B cell (primary cell): ENCODE measurements at regions not wholly inside any gene's neighbourhood (a gene's known extent, or its start where the extent isn't known, plus 50 kb on each side); places are given as distances from the start of the nearest gene placed in this dataset.

ENCODE experiments used
- ATAC-seq: fragments of 200-7000 bp; cut with Tn5 transposase; one replicate; pipeline ENCODE4 v1.10.0; 2021; ENCODE audit warnings: low read depth, mild to moderate bottlenecking, moderate number of reproducible peaks, moderate library complexity
- CTCF ChIA-PET: fragments of 350-600 bp; sonication (Branson Sonifier 250); formaldehyde crosslinking; loops from one replicate; lab custom pipeline; 2021; ENCODE audit warnings: antibody characterized with exemption, inconsistent platforms; lab: Charles Lee
- POLR2A ChIA-PET: fragments of 350-600 bp; sonication (Branson Sonifier 250); formaldehyde crosslinking; loops from one replicate; lab custom pipeline; 2021; ENCODE audit warnings: antibody characterized with exemption; lab: Charles Lee
- DNase-seq: peaks from one replicate; pipeline ENCODE4 v3.0.0; 2013
- H2AFZ ChIP-seq: 2 replicates; pipeline ENCODE4 v1.6.1; 2012; ENCODE audit warnings: mild to moderate bottlenecking, low read depth, low read length; ENCODE audit not compliant: insufficient read depth, poor library complexity, severe bottlenecking
- H3K27ac ChIP-seq, 2 donors: 1 replicate in 1 of 2; 2 replicates in 1 of 2; pipeline ENCODE4 v1.5.1; 2012 to 2013; ENCODE audit warnings: low read length in 2 of 2, mild to moderate bottlenecking in 2 of 2, moderate library complexity in 1 of 2
- H3K27me3 ChIP-seq, 4 experiments: fragments of 200-600 bp in 1 of 4; sonication (generic) in 1 of 4; replicated peaks in 1 of 4; 1 replicate in 2 of 4; 2 replicates in 2 of 4; pipeline versions ENCODE4 v1.6.1 to v1.7.0; 2013 to 2016; ENCODE audit warnings: low read length in 3 of 4, mild to moderate bottlenecking in 2 of 4, mixed read lengths in 1 of 4, moderate library complexity in 1 of 4; ENCODE audit not compliant: insufficient read depth in 4 of 4, control insufficient read depth in 3 of 4; ENCODE audit errors: control extremely low read depth in 1 of 4
- H3K36me3 ChIP-seq, 2 experiments: replicated peaks in 1 of 2; 1 replicate in 1 of 2; 2 replicates in 1 of 2; pipeline versions ENCODE4 v1.6.1 to v1.7.1; 2013; ENCODE audit warnings: low read length in 1 of 2; ENCODE audit not compliant: insufficient read depth in 2 of 2, control insufficient read depth in 1 of 2; ENCODE audit errors: control extremely low read depth in 1 of 2, extremely low read depth in 1 of 2
- H3K4me1 ChIP-seq, 2 donors: fragments of 200-600 bp in 1 of 2; sonication (generic) in 1 of 2; 1 replicate in 1 of 2; 2 replicates in 1 of 2; pipeline versions ENCODE4 v1.5.1 to v1.6.1; 2013 to 2017; ENCODE audit warnings: low read length in 2 of 2; ENCODE audit not compliant: control insufficient read depth in 2 of 2, insufficient read depth in 2 of 2
- H3K4me2 ChIP-seq: replicated peaks from 2 replicates; pipeline ENCODE3; 2012; ENCODE audit warnings: mild to moderate bottlenecking, low read depth, low read length; ENCODE audit not compliant: poor library complexity, severe bottlenecking
- H3K4me3 ChIP-seq, 5 experiments: fragments of 200-600 bp in 1 of 5; sonication (generic) in 1 of 5; 1 replicate in 3 of 5; 2 replicates in 2 of 5; pipeline versions ENCODE4 v1.5.1 to v1.7.0; 2011 to 2016; ENCODE audit warnings: low read length in 4 of 5, mild to moderate bottlenecking in 4 of 5, low read depth in 2 of 5, control low read depth in 1 of 5, moderate library complexity in 1 of 5; ENCODE audit not compliant: insufficient read depth in 1 of 5; ENCODE audit errors: control extremely low read depth in 1 of 5, extremely low read depth in 1 of 5
- H3K79me2 ChIP-seq: fragments of 200-600 bp; sonication (generic); one replicate; pipeline ENCODE4 v1.6.0; 2016; ENCODE audit warnings: low read length; ENCODE audit not compliant: control insufficient read depth, insufficient read depth
- H3K9ac ChIP-seq: fragments of 200-600 bp; sonication (generic); 2 replicates; pipeline ENCODE4 v1.6.1; 2017; ENCODE audit warnings: mild to moderate bottlenecking, low read length, moderate library complexity
- H3K9me3 ChIP-seq, 3 donors: one replicate each; pipeline versions ENCODE4 v1.6.1 to v1.7.1; 2013; ENCODE audit warnings: low read length in 2 of 3; ENCODE audit not compliant: control insufficient read depth in 2 of 3, insufficient read depth in 1 of 3; ENCODE audit errors: control extremely low read depth in 1 of 3
- H4K20me1 ChIP-seq: 2 replicates; pipeline ENCODE4 v1.6.0; 2012; ENCODE audit warnings: mild to moderate bottlenecking, low read length; ENCODE audit not compliant: insufficient read depth, control insufficient read depth, poor library complexity, severe bottlenecking
- H3K27ac Mint-ChIP-seq: one replicate; pipeline ENCODE4 v1.8.0; 2021; ENCODE audit warnings: mixed read lengths
- H3K27me3 Mint-ChIP-seq: one replicate; pipeline ENCODE4 v1.8.0; 2021; ENCODE audit warnings: mixed read lengths
- H3K4me1 Mint-ChIP-seq: one replicate; pipeline ENCODE4 v1.8.0; 2021; ENCODE audit warnings: mixed read lengths
- H3K4me3 Mint-ChIP-seq: one replicate; pipeline ENCODE4 v1.8.0; 2021; ENCODE audit warnings: mixed read lengths
- H3K9me3 Mint-ChIP-seq: one replicate; pipeline ENCODE4 v1.8.0; 2022; ENCODE audit warnings: mixed read lengths; ENCODE audit not compliant: insufficient read depth
- EZH2 ChIP-seq: IDR thresholded peaks from 2 replicates; pipeline ENCODE4 v1.6.1; 2012; ENCODE audit warnings: borderline replicate concordance, low read depth, mild to moderate bottlenecking, moderate library complexity, low read length; ENCODE audit not compliant: insufficient read depth, poor library complexity, severe bottlenecking
- whole genome bisulfite sequencing: methylation state at CpG from one replicate; pipeline ENCODE4 v1.1.5; 2013; ENCODE audit warnings: missing lambda C conversion rate; ENCODE audit not compliant: insufficient coverage; 5-methylcytosine and 5-hydroxymethylcytosine counted together
- intact Hi-C: fragments of 100-400 bp; cut with micrococcal nuclease; formaldehyde crosslinking; loops from one replicate; pipeline ENCODE4 v1.10.0; 2022
- TF ChIP-seq, protein P1 (sequence below): fragments of 200-600 bp; IDR thresholded peaks from one replicate; pipeline ENCODE4 v1.8.0; 2022; ENCODE audit warnings: antibody characterized with exemption, mild to moderate bottlenecking

DNA sequence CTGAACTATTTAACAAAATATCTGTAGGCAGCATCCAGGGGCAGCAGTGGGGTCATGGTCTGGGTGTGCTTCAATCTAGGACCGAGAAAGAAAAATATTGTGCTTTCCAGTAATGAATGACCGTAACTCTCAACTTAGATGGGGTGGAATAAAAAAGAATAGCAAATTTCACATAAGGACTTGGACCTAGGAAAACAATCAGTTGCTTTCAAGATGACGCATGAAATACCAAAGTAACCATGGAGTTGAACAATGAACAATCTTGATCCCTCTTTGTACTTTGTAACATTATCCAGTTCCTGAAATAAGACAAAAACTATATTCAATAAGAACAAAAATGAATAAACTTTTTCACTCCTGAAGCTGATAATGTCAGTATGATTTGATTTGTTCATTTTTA lies 167.1 kb downstream of the C7orf25 start:
- Histone ChIP-seq H3K9me3 (no peaks in the 10 kb centered on the region), H3K27me3 (no peaks in the 10 kb centered on the region), H3K4me3 (no peak overlapping the region), H4K20me1 (no peaks in the 10 kb centered on the region), H3K79me2 (no peaks in the 10 kb centered on the region), H3K27ac (no peak overlapping the region), H3K4me1 (no peaks in the 10 kb centered on the region), H3K4me2 (no peak overlapping the region), H3K36me3 (no peaks in the 10 kb centered on the region), H2AFZ (no peak overlapping the region), H3K9ac (no peak overlapping the region)
- DNase-seq (no peak), ATAC-seq (no peak)
- no peaks in the 10 kb centered on the region for H3K27me3 Mint-ChIP-seq
- TF ChIP-seq, protein P1, sequence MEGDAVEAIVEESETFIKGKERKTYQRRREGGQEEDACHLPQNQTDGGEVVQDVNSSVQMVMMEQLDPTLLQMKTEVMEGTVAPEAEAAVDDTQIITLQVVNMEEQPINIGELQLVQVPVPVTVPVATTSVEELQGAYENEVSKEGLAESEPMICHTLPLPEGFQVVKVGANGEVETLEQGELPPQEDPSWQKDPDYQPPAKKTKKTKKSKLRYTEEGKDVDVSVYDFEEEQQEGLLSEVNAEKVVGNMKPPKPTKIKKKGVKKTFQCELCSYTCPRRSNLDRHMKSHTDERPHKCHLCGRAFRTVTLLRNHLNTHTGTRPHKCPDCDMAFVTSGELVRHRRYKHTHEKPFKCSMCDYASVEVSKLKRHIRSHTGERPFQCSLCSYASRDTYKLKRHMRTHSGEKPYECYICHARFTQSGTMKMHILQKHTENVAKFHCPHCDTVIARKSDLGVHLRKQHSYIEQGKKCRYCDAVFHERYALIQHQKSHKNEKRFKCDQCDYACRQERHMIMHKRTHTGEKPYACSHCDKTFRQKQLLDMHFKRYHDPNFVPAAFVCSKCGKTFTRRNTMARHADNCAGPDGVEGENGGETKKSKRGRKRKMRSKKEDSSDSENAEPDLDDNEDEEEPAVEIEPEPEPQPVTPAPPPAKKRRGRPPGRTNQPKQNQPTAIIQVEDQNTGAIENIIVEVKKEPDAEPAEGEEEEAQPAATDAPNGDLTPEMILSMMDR = no peak
- TF ChIP-seq EZH2 = no peak
- no peak overlapping the region for H3K27ac Mint-ChIP-seq
- POLR2A ChIA-PET = no interaction called here
- CTCF ChIA-PET = interaction anchor here (0.9 to 1.4 kb wide), 3 partner anchors 22 to 41 kb away, joined by 3 read pairs; no protein-coding TSS in a partner anchor
- intact Hi-C loops = no loop called here
- H3K4me1 Mint-ChIP-seq = no peaks in the 10 kb centered on the region
- WGBS = no CpG with 5 or more reads among the region's 3 CpGs
- H3K9me3 Mint-ChIP-seq = peaks cover 5% of the 10 kb centered on the region
- H3K4me3 Mint-ChIP-seq = no peak overlapping the region

DNA sequence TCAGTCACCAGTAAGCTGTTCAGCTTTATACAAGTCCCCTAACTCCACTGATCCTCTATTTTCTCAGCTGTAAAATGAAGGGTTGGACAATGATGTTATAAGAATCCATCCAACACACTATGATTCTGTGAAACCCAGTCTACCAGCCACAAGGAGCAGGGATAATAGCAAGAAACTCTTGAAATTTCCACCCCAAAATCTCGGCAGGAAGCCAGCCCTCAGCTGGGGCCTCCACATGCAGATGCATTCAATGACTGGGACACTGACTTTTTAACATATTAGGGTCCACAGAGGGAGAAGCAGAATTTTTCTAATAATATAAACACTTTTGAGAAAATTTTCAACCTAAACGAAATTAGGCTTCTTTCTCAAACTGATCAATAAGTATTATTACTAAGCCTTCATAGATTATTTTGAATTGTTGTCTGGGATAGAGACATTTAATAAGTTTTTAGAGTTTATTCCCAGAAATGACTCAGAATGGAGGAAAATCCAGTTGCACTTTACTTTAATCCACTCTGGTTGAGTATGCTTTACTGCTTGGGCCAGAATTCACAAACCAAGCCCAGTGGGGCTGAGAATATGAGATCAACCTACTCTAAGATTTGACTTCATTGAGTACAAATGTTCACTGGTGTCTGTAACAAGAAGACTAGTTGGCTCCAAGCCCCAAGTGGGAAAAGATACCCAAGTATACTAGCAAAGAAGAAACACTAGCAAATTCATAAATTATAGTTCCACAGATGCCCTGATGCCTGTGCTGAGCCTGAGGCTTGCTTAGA lies 168.6 kb downstream of the C7orf25 start:
- H3K36me3 ChIP-seq = no peaks in the 10 kb centered on the region
- Mint-ChIP-seq H3K27ac (no peak overlapping the region), H3K27me3 (no peaks in the 10 kb centered on the region), H3K9me3 (peaks cover 3% of the 10 kb centered on the region), H3K4me1 (no peaks in the 10 kb centered on the region), H3K4me3 (no peak overlapping the region)
- no peaks in the 10 kb centered on the region for H3K4me1 ChIP-seq
- H3K27me3 ChIP-seq = no peaks in the 10 kb centered on the region
- H3K4me2 ChIP-seq = no peak overlapping the region
- no peak overlapping the region for H3K9ac ChIP-seq
- ATAC-seq (no peak), DNase-seq (no peak)
- no peak overlapping the region for H2AFZ ChIP-seq
- CTCF ChIA-PET = no interaction called here
- no peaks in the 10 kb centered on the region for H4K20me1 ChIP-seq
- TF ChIP-seq, protein P1 = no peak
- TF ChIP-seq EZH2 = no peak
- no peaks in the 10 kb centered on the region for H3K9me3 ChIP-seq
- WGBS = 88% methylated on average over 1 of the region's 2 CpGs
- no peaks in the 10 kb centered on the region for H3K79me2 ChIP-seq
- H3K4me3 ChIP-seq = no peak overlapping the region
- H3K27ac ChIP-seq = no peak overlapping the region
- POLR2A ChIA-PET = no interaction called here
- intact Hi-C loops = no loop called here
